Neural progenitor cell (in vitro differentiated cells): ENCODE measurements at regions not wholly inside any gene's neighbourhood (a gene's known extent, or its start where the extent isn't known, plus 50 kb on each side); places are given as distances from the start of the nearest gene placed in this dataset.

Experiments used
- DNase-seq: peaks from one replicate; pipeline ENCODE4 v3.0.0-alpha.2; 2016; ENCODE audit warnings: low spot score
- H2AFZ ChIP-seq: fragments of 200-600 bp; sonication (generic); replicated peaks from 2 replicates; pipeline ENCODE4 v1.6.1; 2016; ENCODE audit warnings: antibody characterized with exemption
- H3F3A ChIP-seq: fragments of 200-600 bp; sonication (generic); 2 replicates; pipeline ENCODE4 v1.6.1; 2016; ENCODE audit warnings: antibody characterized with exemption, low read depth
- H3K27ac ChIP-seq: fragments of 200-600 bp; sonication (generic); 2 replicates; pipeline ENCODE4 v1.5.1; 2016; ENCODE audit warnings: mild to moderate bottlenecking
- H3K27me3 ChIP-seq: fragments of 200-600 bp; sonication (generic); 2 replicates; pipeline ENCODE4 v1.6.1; 2016; ENCODE audit warnings: mild to moderate bottlenecking, moderate library complexity
- H3K36me3 ChIP-seq: fragments of 200-600 bp; sonication (generic); 2 replicates; pipeline ENCODE4 v1.5.1; 2016
- H3K4me1 ChIP-seq: fragments of 200-600 bp; sonication (generic); 2 replicates; pipeline ENCODE4 v1.6.1; 2016; ENCODE audit warnings: mixed run types
- H3K4me2 ChIP-seq: fragments of 200-600 bp; sonication (generic); 2 replicates; pipeline ENCODE4 v1.6.1; 2016
- H3K4me3 ChIP-seq: fragments of 200-600 bp; sonication (generic); 2 replicates; pipeline ENCODE4 v1.5.1; 2016
- H3K79me2 ChIP-seq: fragments of 200-600 bp; sonication (generic); 2 replicates; pipeline ENCODE4 v1.6.1; 2016; ENCODE audit warnings: low read depth
- H3K9ac ChIP-seq: fragments of 200-600 bp; sonication (generic); 2 replicates; pipeline ENCODE4 v1.6.1; 2016
- H3K9me3 ChIP-seq: fragments of 200-600 bp; sonication (generic); 2 replicates; pipeline ENCODE4 v1.5.1; 2016; ENCODE audit warnings: low read depth
- H4K20me1 ChIP-seq: fragments of 200-600 bp; sonication (generic); 2 replicates; pipeline ENCODE4 v1.6.1; 2016; ENCODE audit warnings: low read depth
- H3K27ac Mint-ChIP-seq: 3 replicates; pipeline ENCODE4 v1.8.0; 2021; ENCODE audit warnings: mixed read lengths
- H3K27me3 Mint-ChIP-seq: 2 replicates; pipeline ENCODE4 v1.8.0; 2022; ENCODE audit warnings: low read depth, mild to moderate bottlenecking, inconsistent platforms, moderate library complexity, mixed read lengths; ENCODE audit not compliant: insufficient read depth
- H3K36me3 Mint-ChIP-seq: 3 replicates; pipeline ENCODE4 v1.8.0; 2021; ENCODE audit warnings: mixed read lengths
- H3K4me1 Mint-ChIP-seq: 3 replicates; pipeline ENCODE4 v1.8.0; 2021; ENCODE audit warnings: mixed read lengths
- H3K4me3 Mint-ChIP-seq: 3 replicates; pipeline ENCODE4 v1.8.0; 2021; ENCODE audit warnings: mild to moderate bottlenecking, moderate library complexity, mixed read lengths
- H3K9me3 Mint-ChIP-seq: 3 replicates; pipeline ENCODE4 v1.8.0; 2020; ENCODE audit warnings: mixed read lengths
- CTCF ChIP-seq: fragments of 200-600 bp; sonication (generic); IDR thresholded peaks from 2 replicates; pipeline ENCODE4 v1.5.1; 2017; ENCODE audit warnings: antibody characterized with exemption, mild to moderate bottlenecking
- EZH2 ChIP-seq: fragments of 200-600 bp; sonication (generic); IDR thresholded peaks from 2 replicates; pipeline ENCODE4 v1.6.1; 2017; ENCODE audit warnings: antibody characterized with exemption, mild to moderate bottlenecking, moderate library complexity
- EZH2phosphoT487 ChIP-seq: fragments of 200-600 bp; sonication (generic); IDR thresholded peaks from 2 replicates; pipeline ENCODE4 v1.6.1; 2017; ENCODE audit warnings: antibody characterized with exemption

- H3K36me3 ChIP-seq, result no peaks in the 10 kb centered on the region
- H3K27me3 ChIP-seq, result no peaks in the 10 kb centered on the region
- H3F3A ChIP-seq, result no peaks in the 10 kb centered on the region
- H3K4me3 Mint-ChIP-seq, result no peak overlapping the region
- H2AFZ ChIP-seq, result no peak overlapping the region
- no peak overlapping the region for H3K4me3 ChIP-seq
- DNase-seq, result no peak
- no peak overlapping the region for H3K9ac ChIP-seq
- no peak overlapping the region for H3K27ac Mint-ChIP-seq
- H3K9me3 ChIP-seq, result peaks cover 10% of the 10 kb centered on the region
- H3K27ac ChIP-seq, result no peak overlapping the region
- H3K4me2 ChIP-seq, result no peak overlapping the region
- H3K4me1 ChIP-seq, result peaks cover 3% of the 10 kb centered on the region
- TF ChIP-seq EZH2 (no peak), CTCF (no peak), EZH2phosphoT487 (no peak)
- H4K20me1 ChIP-seq, result no peaks in the 10 kb centered on the region
- no peaks in the 10 kb centered on the region for H3K79me2 ChIP-seq
- peaks cover 17% of the 10 kb centered on the region for H3K9me3 Mint-ChIP-seq
- peaks cover 6% of the 10 kb centered on the region for H3K27me3 Mint-ChIP-seq
- H3K4me1 Mint-ChIP-seq, result no peaks in the 10 kb centered on the region
- no peaks in the 10 kb centered on the region for H3K36me3 Mint-ChIP-seq
These were observed 84.7 kb upstream of the TP53I11 start for GRCh38 chr11:45035413-45035812.

GRCh38 chr11:45036010-45036409 lies 85.3 kb upstream of the TP53I11 start:
- Histone ChIP-seq H3F3A (peaks cover 1% of the 10 kb centered on the region), H3K4me2 (no peak overlapping the region), H4K20me1 (no peaks in the 10 kb centered on the region), H3K79me2 (no peaks in the 10 kb centered on the region), H3K9ac (no peak overlapping the region), H2AFZ (no peak overlapping the region), H3K4me1 (peaks cover 9% of the 10 kb centered on the region), H3K9me3 (peaks cover 10% of the 10 kb centered on the region), H3K36me3 (no peaks in the 10 kb centered on the region), H3K27ac (no peak overlapping the region), H3K4me3 (no peak overlapping the region), H3K27me3 (no peaks in the 10 kb centered on the region)
- Mint-ChIP-seq H3K4me3 (no peak overlapping the region), H3K4me1 (no peaks in the 10 kb centered on the region), H3K9me3 (peaks cover 17% of the 10 kb centered on the region), H3K27ac (no peak overlapping the region), H3K27me3 (peaks cover 7% of the 10 kb centered on the region), H3K36me3 (no peaks in the 10 kb centered on the region)
- DNase-seq, result no peak
- no peak for TF ChIP-seq CTCF
- TF ChIP-seq EZH2phosphoT487, result no peak
- no peak for TF ChIP-seq EZH2

- Histone ChIP-seq H3K4me1 (peaks cover 16% of the 10 kb centered on the region), H3F3A (peaks cover 9% of the 10 kb centered on the region), H3K4me2 (no peak overlapping the region), H3K79me2 (no peaks in the 10 kb centered on the region), H3K27ac (no peak overlapping the region), H3K27me3 (no peaks in the 10 kb centered on the region), H3K4me3 (no peak overlapping the region), H3K9ac (no peak overlapping the region), H2AFZ (no peak overlapping the region), H4K20me1 (no peaks in the 10 kb centered on the region), H3K9me3 (peaks cover 10% of the 10 kb centered on the region), H3K36me3 (no peaks in the 10 kb centered on the region)
- Mint-ChIP-seq H3K9me3 (peaks cover 17% of the 10 kb centered on the region), H3K36me3 (no peaks in the 10 kb centered on the region), H3K4me1 (no peaks in the 10 kb centered on the region), H3K27me3 (peaks cover 5% of the 10 kb centered on the region), H3K27ac (no peak overlapping the region), H3K4me3 (no peak overlapping the region)
- DNase-seq, result no peak
- TF ChIP-seq EZH2phosphoT487, result no peak
These were observed 86.0 kb upstream of the TP53I11 start for GRCh38 chr11:45036733-45037132.

GRCh38 chr11:45037434-45038005 lies 86.8 kb upstream of the TP53I11 start:
- Histone ChIP-seq H3K4me2 (no peak overlapping the region), H2AFZ (peak overlapping the region; percentile 24), H3K9me3 (peaks cover 10% of the 10 kb centered on the region), H3K27me3 (no peaks in the 10 kb centered on the region), H3K9ac (no peak overlapping the region), H3K4me1 (peaks cover 24% of the 10 kb centered on the region), H3F3A (peaks cover 16% of the 10 kb centered on the region), H3K4me3 (no peak overlapping the region), H4K20me1 (no peaks in the 10 kb centered on the region), H3K79me2 (no peaks in the 10 kb centered on the region), H3K36me3 (no peaks in the 10 kb centered on the region), H3K27ac (no peak overlapping the region)
- no peak for DNase-seq
- no peak for TF ChIP-seq CTCF
- no peak for TF ChIP-seq EZH2phosphoT487
- TF ChIP-seq EZH2, result no peak
- H3K4me3 Mint-ChIP-seq, result no peak overlapping the region
- peaks cover 17% of the 10 kb centered on the region for H3K9me3 Mint-ChIP-seq
- H3K27me3 Mint-ChIP-seq, result peaks cover 2% of the 10 kb centered on the region
- H3K36me3 Mint-ChIP-seq, result no peaks in the 10 kb centered on the region
- no peaks in the 10 kb centered on the region for H3K4me1 Mint-ChIP-seq
- H3K27ac Mint-ChIP-seq, result no peak overlapping the region
